Transverse colon (tissue), 4 donors: ENCODE measurements at regions not wholly inside any gene's neighbourhood (a gene's known extent, or its start where the extent isn't known, plus 50 kb on each side); places are given as distances from the start of the nearest gene placed in this dataset.
A peak's percentile ranks its signal among the peaks of the same experiment; 100 is the strongest.

ENCODE experiments used
- DNase-seq: peaks from one replicate; pipeline ENCODE4 v3.0.0-alpha.2; 2019
- H3K27ac ChIP-seq, 4 donors: fragments of 200-600 bp; sonication (generic); 2 replicates each; pipeline ENCODE4 v1.5.1; 2016 to 2018; ENCODE audit warnings: inconsistent platforms in 4 of 4
- H3K27me3 ChIP-seq: fragments of 200-600 bp; sonication (generic); 2 replicates; pipeline ENCODE4 v1.5.1; 2017; ENCODE audit warnings: inconsistent platforms
- H3K36me3 ChIP-seq, 4 donors: fragments of 200-600 bp; sonication (generic); 2 replicates each; pipeline ENCODE4 v1.5.1; 2017 to 2019; ENCODE audit warnings: inconsistent platforms in 4 of 4
- H3K4me1 ChIP-seq, 4 donors: fragments of 200-600 bp; sonication (generic); 2 replicates each; pipeline ENCODE4 v1.5.1; 2017 to 2020; ENCODE audit warnings: inconsistent platforms in 4 of 4
- H3K4me3 ChIP-seq, 4 donors: fragments of 200-600 bp; sonication (generic); 1 replicate in 1 of 4; 2 replicates in 3 of 4; pipeline versions ENCODE4 v1.5.1 to v1.6.1; 2017 to 2019; ENCODE audit warnings: inconsistent platforms in 4 of 4
- H3K9me3 ChIP-seq, 2 donors: fragments of 200-600 bp; sonication (generic); 2 replicates each; pipeline ENCODE4 v1.5.1; 2017 to 2019; ENCODE audit warnings: inconsistent platforms in 2 of 2
- CTCF ChIP-seq, 5 experiments: fragments of 200-600 bp in 3 of 5; fragments of 450-650 bp in 2 of 5; sonication (generic) in 3 of 5; IDR thresholded peaks; 1 replicate in 2 of 5; 2 replicates in 3 of 5; pipeline ENCODE4 v1.5.1; 2016 to 2017; ENCODE audit warnings: antibody characterized with exemption in 5 of 5, inconsistent platforms in 3 of 5, mild to moderate bottlenecking in 2 of 5, moderate library complexity in 1 of 5
- EP300 ChIP-seq: sonication (generic); formaldehyde crosslinking; IDR thresholded peaks from one replicate; pipeline ENCODE4 v1.6.1; 2017; ENCODE audit warnings: antibody characterized with exemption, low read depth
- POLR2A ChIP-seq: fragments of 450-650 bp; IDR thresholded peaks from one replicate; pipeline ENCODE4 v1.6.1; 2016; ENCODE audit warnings: antibody characterized with exemption, mild to moderate bottlenecking, moderate library complexity
- POLR2AphosphoS5 ChIP-seq, 3 donors: sonication (generic); formaldehyde crosslinking; IDR thresholded peaks; one replicate each; pipeline ENCODE4 v1.6.1; 2016; ENCODE audit warnings: antibody characterized with exemption in 3 of 3
- WGBS, 2 donors: methylation state at CpG; one replicate each; pipeline ENCODE4 v1.1.5; 2018; ENCODE audit warnings: low coverage in 1 of 2; 5-methylcytosine and 5-hydroxymethylcytosine counted together
- in situ Hi-C, 4 donors: fragments of 200-750 bp; cut with MboI; loops; one replicate each; pipeline versions ENCODE4 v1.15.0 to v1.15.1; 2017; ENCODE audit warnings: low sequenced_read_pairs in 3 of 4, low pct_ligation_motif_present in 1 of 4, low pct_unique_long_range_greater_than_20kb in 1 of 4
- intact Hi-C: fragments of 100-400 bp; cut with DNase I; formaldehyde crosslinking; loops from one replicate; pipeline ENCODE4 v1.15.1; 2023; ENCODE audit warnings: low total_unique reads

GRCh38 chr13:21988624-21989023 is 317.8 kb downstream of the FGF9 start:
- Histone ChIP-seq H3K27ac (no peak overlapping the region), H3K27me3 (no peaks in the 10 kb centered on the region), H3K9me3 (no peaks in the 10 kb centered on the region)

GRCh38 chr13:21996049-21996448 is 325.2 kb downstream of the FGF9 start:
- Histone ChIP-seq H3K27me3 (no peaks in the 10 kb centered on the region), H3K4me1 (peaks cover 0 to 7% (median 5%) of the 10 kb centered on the region in 4 donors), H3K27ac (no peak overlapping the region), H3K4me3 (no peak overlapping the region), H3K9me3 (no peaks in the 10 kb centered on the region), H3K36me3 (no peaks in the 10 kb centered on the region)
- TF ChIP-seq CTCF (IDR thresholded peaks at IDR 0.05): no peak
- TF ChIP-seq POLR2AphosphoS5 (IDR thresholded peaks at IDR 0.05): no peak
- no peak for TF ChIP-seq POLR2A
- TF ChIP-seq EP300: no peak
- DNase-seq: no peak
- in situ Hi-C loops: no loop called here
- intact Hi-C loops: no loop called here
- 94% methylated on average over 3 of the region's 3 CpGs; no CpG with 5 or more reads in 1 of the 2 donors for WGBS, 2 donors

More at GRCh38 chr13:21988624-21989023, 317.8 kb downstream of the FGF9 start:
- Histone ChIP-seq H3K4me1 (no peaks in the 10 kb centered on the region), H3K4me3 (no peak overlapping the region), H3K36me3 (no peaks in the 10 kb centered on the region)
- no peak for DNase-seq
- in situ Hi-C loops (no loop called here), intact Hi-C loops (no loop called here)
- TF ChIP-seq EP300 (no peak), CTCF (IDR thresholded peaks at IDR 0.05) (no peak), POLR2A (no peak), POLR2AphosphoS5 (IDR thresholded peaks at IDR 0.05) (no peak)
- 92% methylated on average over 7 of the region's 7 CpGs; no CpG with 5 or more reads in 1 of the 2 donors for WGBS, 2 donors

- intact Hi-C loops (no loop called here), in situ Hi-C loops (no loop called here)
- no peaks in the 10 kb centered on the region for H3K36me3 ChIP-seq
- DNase-seq: no peak
- H3K9me3 ChIP-seq: no peaks in the 10 kb centered on the region
- no peak overlapping the region for H3K27ac ChIP-seq
- WGBS, 2 donors: 52 to 63% methylated on average over 1 to 2 of the region's 2 CpGs
- peaks cover 0 to 7% (median 5%) of the 10 kb centered on the region in 4 donors for H3K4me1 ChIP-seq
- H3K4me3 ChIP-seq: no peak overlapping the region
- TF ChIP-seq CTCF (IDR thresholded peaks at IDR 0.05) (no peak), POLR2AphosphoS5 (IDR thresholded peaks at IDR 0.05) (peak in 1 of 3 donors; percentile 37)
- no peaks in the 10 kb centered on the region for H3K27me3 ChIP-seq
Observed at GRCh38 chr13:21997726-21998125, 326.9 kb downstream of the FGF9 start.

- in situ Hi-C loops: no loop called here
- no peaks in the 10 kb centered on the region for H3K36me3 ChIP-seq
- intact Hi-C loops: no loop called here
- H3K27ac ChIP-seq: no peak overlapping the region
- WGBS, 2 donors: 37 to 41% methylated on average over 6 to 12 of the region's 12 CpGs
- TF ChIP-seq EP300: no peak
- no peak for TF ChIP-seq POLR2A
- no peak for TF ChIP-seq CTCF (IDR thresholded peaks at IDR 0.05)
- TF ChIP-seq POLR2AphosphoS5 (IDR thresholded peaks at IDR 0.05): no peak
- peaks cover 0 to 7% (median 5%) of the 10 kb centered on the region in 4 donors for H3K4me1 ChIP-seq
- DNase-seq: no peak
- H3K4me3 ChIP-seq: no peak overlapping the region
- no peaks in the 10 kb centered on the region for H3K9me3 ChIP-seq
- no peaks in the 10 kb centered on the region for H3K27me3 ChIP-seq
Observed at GRCh38 chr13:21998279-21998990, 327.6 kb downstream of the FGF9 start.
